GM12878 (cell line): ENCODE measurements at regions not wholly inside any gene's neighbourhood (a gene's known extent, or its start where the extent isn't known, plus 50 kb on each side); places are given as distances from the start of the nearest gene placed in this dataset.

ENCODE experiments used
- ATAC-seq: fragments of 200-7000 bp; cut with Tn5 transposase; 3 replicates; pipeline ENCODE4 v1.9.1; 2020; ENCODE audit warnings: mild to moderate bottlenecking, moderate library complexity
- BruUV-seq: library from RNA; stranded (reverse); fragments of 400-500 nt; replicated peaks from 2 replicates; lab custom pipeline; 2021; lab: Mats Ljungman, UMichigan
- CTCF ChIA-PET: fragments of 300-600 bp; sonication (Branson Sonifier 250); formaldehyde crosslinking; extraction: SDS; loops from one replicate; lab custom pipeline; 2021; ENCODE audit warnings: inconsistent platforms; lab: Yijun Ruan, JAX
- POLR2A ChIA-PET: fragments of 350-600 bp; formaldehyde crosslinking; extraction: SDS; loops from one replicate; lab custom pipeline; 2021; ENCODE audit warnings: inconsistent platforms; lab: Charles Lee
- RAD21 ChIA-PET: fragments of 300-600 bp; sonication (Branson Sonifier 250); formaldehyde crosslinking; loops from one replicate; lab custom pipeline; 2023; ENCODE audit warnings: antibody characterized with exemption; ENCODE audit not compliant: unreplicated experiment; lab: Charles Lee
- SMC1A ChIA-PET: fragments of 300-600 bp; sonication (Branson Sonifier 250); formaldehyde crosslinking; loops from one replicate; lab custom pipeline; 2023; ENCODE audit not compliant: unreplicated experiment, uncharacterized antibody; lab: Charles Lee
- DNase-seq: peaks from one replicate; pipeline ENCODE4 v3.0.0-alpha.2; 2011; ENCODE audit warnings: low read depth, low spot score
- FAIRE-seq: peaks from 3 replicates; lab custom pipeline; 2011; peaks lifted over from hg19 to GRCh38; lab: Jason Lieb, UNC
- H2AFZ ChIP-seq: 2 replicates; pipeline ENCODE4 v1.6.0; 2011; ENCODE audit warnings: low read depth, low read length, control low read depth; ENCODE audit not compliant: control insufficient read depth
- H3K27ac ChIP-seq: 2 replicates; pipeline ENCODE4 v1.5.1; 2011; ENCODE audit warnings: control low read depth; ENCODE audit not compliant: control insufficient read depth, insufficient read depth
- H3K27me3 ChIP-seq, 2 experiments: replicated peaks in 1 of 2; 2 replicates each; pipeline versions ENCODE4 v1.6.0 to v1.6.1; 2011; ENCODE audit warnings: low read length in 1 of 2; ENCODE audit not compliant: control insufficient read depth in 2 of 2, insufficient read depth in 2 of 2
- H3K36me3 ChIP-seq, 2 experiments: 2 replicates each; pipeline ENCODE4 v1.5.1; 2011; ENCODE audit warnings: low read length in 1 of 2; ENCODE audit not compliant: control insufficient read depth in 2 of 2, insufficient read depth in 2 of 2
- H3K4me1 ChIP-seq: 2 replicates; pipeline ENCODE4 v1.6.1; 2011; ENCODE audit warnings: mild to moderate bottlenecking, low read length, moderate library complexity, mixed read lengths; ENCODE audit not compliant: control insufficient read depth, insufficient read depth
- H3K4me2 ChIP-seq: 2 replicates; pipeline ENCODE4 v1.6.0; 2011; ENCODE audit warnings: control low read depth; ENCODE audit not compliant: control insufficient read depth, insufficient read depth
- H3K4me3 ChIP-seq: fragments of 200-600 bp; sonication (generic); 2 replicates; pipeline ENCODE4 v1.5.1; 2016
- H3K79me2 ChIP-seq: 2 replicates; pipeline ENCODE4 v1.6.0; 2011; ENCODE audit warnings: low read length; ENCODE audit not compliant: control insufficient read depth, insufficient read depth
- H3K9ac ChIP-seq: 2 replicates; pipeline ENCODE4 v1.8.0; 2011; ENCODE audit warnings: low read length, control low read depth, mixed read lengths; ENCODE audit not compliant: control insufficient read depth, insufficient read depth
- H3K9me3 ChIP-seq: replicated peaks from 3 replicates; pipeline ENCODE4 v1.5.1; 2011; ENCODE audit warnings: mild to moderate bottlenecking, low read length; ENCODE audit not compliant: control insufficient read depth, insufficient read depth
- H4K20me1 ChIP-seq: 2 replicates; pipeline ENCODE4 v1.6.0; 2011; ENCODE audit not compliant: control insufficient read depth, insufficient read depth
- CBX5 ChIP-seq: sonication (generic); IDR thresholded peaks from 2 replicates; pipeline ENCODE4 v1.6.1; 2016; ENCODE audit warnings: low read depth, moderate library complexity, mild to moderate bottlenecking, inconsistent platforms
- CTCF ChIP-seq, 3 experiments: IDR thresholded peaks in 2 of 3; conservative IDR thresholded peaks in 1 of 3; 2 replicates each; pipeline ENCODE4 v1.5.1; 2011; ENCODE audit warnings: low read depth in 3 of 3, low read length in 3 of 3, mild to moderate bottlenecking in 3 of 3, control low read depth in 2 of 3, moderate library complexity in 2 of 3, inconsistent platforms in 1 of 3, mixed read lengths in 1 of 3; ENCODE audit not compliant: control insufficient read depth in 2 of 3, insufficient read depth in 1 of 3; ENCODE audit errors: extremely low read depth in 1 of 3
- RELB ChIP-seq: fragments of 450-650 bp; IDR thresholded peaks from 2 replicates; pipeline ENCODE4 v1.6.1; 2017; ENCODE audit warnings: low read depth, mild to moderate bottlenecking, moderate library complexity
- REST ChIP-seq: IDR thresholded peaks from 2 replicates; pipeline ENCODE4 v1.6.1; 2012; ENCODE audit warnings: mild to moderate bottlenecking, low read depth, low read length
- USF2 ChIP-seq: IDR thresholded peaks from 2 replicates; pipeline ENCODE4 v1.6.1; 2011; ENCODE audit warnings: low read depth, low read length, improper control_type of control experiment, borderline replicate concordance
- ZNF592 ChIP-seq: fragments of 450-650 bp; IDR thresholded peaks from 2 replicates; pipeline ENCODE4 v1.6.1; 2017; ENCODE audit warnings: mild to moderate bottlenecking, moderate library complexity
- WGBS: methylation state at CpG from one replicate; pipeline ENCODE4 v1.1.6; 2016; ENCODE audit warnings: low lambda C conversion rate; ENCODE audit not compliant: insufficient replicate concordance, insufficient coverage; ENCODE audit errors: missing lambda C conversion rate; 5-methylcytosine and 5-hydroxymethylcytosine counted together
- in situ Hi-C: fragments of 300-500 bp; cut with MboI; formaldehyde crosslinking; loops from 9 replicates; pipeline ENCODE4 v1.14.3; 2018; ENCODE audit warnings: mixed read lengths
- intact Hi-C: fragments of 100-400 bp; cut with micrococcal nuclease; formaldehyde crosslinking; loops from one replicate; pipeline ENCODE4 v1.14.2; 2022; ENCODE audit not compliant: unreplicated experiment
- TF ChIP-seq, protein P1 (sequence below): fragments of 450-650 bp; IDR thresholded peaks from 2 replicates; pipeline ENCODE4 v1.6.1; 2017; ENCODE audit warnings: antibody characterized with exemption, mild to moderate bottlenecking, moderate library complexity

- intact Hi-C loops (no loop called here), in situ Hi-C loops (no loop called here)
- Histone ChIP-seq H3K36me3 (no peaks in the 10 kb centered on the region), H3K27me3 (no peaks in the 10 kb centered on the region), H3K4me3 (no peak overlapping the region), H2AFZ (no peak overlapping the region), H3K9me3 (no peaks in the 10 kb centered on the region), H3K27ac (no peak overlapping the region), H3K4me1 (no peaks in the 10 kb centered on the region), H3K9ac (no peak overlapping the region), H3K4me2 (no peak overlapping the region), H3K79me2 (no peaks in the 10 kb centered on the region), H4K20me1 (no peaks in the 10 kb centered on the region)
- FAIRE-seq = no peak
- ChIA-PET SMC1A (interaction anchor here (0.8 kb wide), 1 partner anchor 12 kb away, joined by 4 read pairs; no protein-coding TSS in a partner anchor), RAD21 (no interaction called here), CTCF (interaction anchor here (0.7 kb wide), 1 partner anchor 106 kb away, joined by 3 read pairs; no protein-coding TSS in a partner anchor), POLR2A (interaction anchor here (0.6 to 0.7 kb wide), 3 partner anchors 11 to 960 kb away, joined by 4 to 6 read pairs (median 4); no protein-coding TSS in a partner anchor)
- no TSS peak for BruUV-seq
- DNase-seq = no peak
- no peak for ATAC-seq
- WGBS = 0% methylated on average over 2 of the region's 2 CpGs
- TF ChIP-seq CTCF (IDR thresholded peaks at IDR 0.05 in 2 of 3, conservative IDR thresholded peaks at IDR 0.05 in 1 of 3; ENCODE audit: control insufficient read depth in 2 of 3, extremely low read depth in 1 of 3, insufficient read depth in 1 of 3, low read depth in 3 of 3, low read length in 3 of 3) (no peak), ZNF592 (no peak), REST (no peak), USF2 (no peak), RELB (no peak), CBX5 (no peak)
- TF ChIP-seq, protein P1, sequence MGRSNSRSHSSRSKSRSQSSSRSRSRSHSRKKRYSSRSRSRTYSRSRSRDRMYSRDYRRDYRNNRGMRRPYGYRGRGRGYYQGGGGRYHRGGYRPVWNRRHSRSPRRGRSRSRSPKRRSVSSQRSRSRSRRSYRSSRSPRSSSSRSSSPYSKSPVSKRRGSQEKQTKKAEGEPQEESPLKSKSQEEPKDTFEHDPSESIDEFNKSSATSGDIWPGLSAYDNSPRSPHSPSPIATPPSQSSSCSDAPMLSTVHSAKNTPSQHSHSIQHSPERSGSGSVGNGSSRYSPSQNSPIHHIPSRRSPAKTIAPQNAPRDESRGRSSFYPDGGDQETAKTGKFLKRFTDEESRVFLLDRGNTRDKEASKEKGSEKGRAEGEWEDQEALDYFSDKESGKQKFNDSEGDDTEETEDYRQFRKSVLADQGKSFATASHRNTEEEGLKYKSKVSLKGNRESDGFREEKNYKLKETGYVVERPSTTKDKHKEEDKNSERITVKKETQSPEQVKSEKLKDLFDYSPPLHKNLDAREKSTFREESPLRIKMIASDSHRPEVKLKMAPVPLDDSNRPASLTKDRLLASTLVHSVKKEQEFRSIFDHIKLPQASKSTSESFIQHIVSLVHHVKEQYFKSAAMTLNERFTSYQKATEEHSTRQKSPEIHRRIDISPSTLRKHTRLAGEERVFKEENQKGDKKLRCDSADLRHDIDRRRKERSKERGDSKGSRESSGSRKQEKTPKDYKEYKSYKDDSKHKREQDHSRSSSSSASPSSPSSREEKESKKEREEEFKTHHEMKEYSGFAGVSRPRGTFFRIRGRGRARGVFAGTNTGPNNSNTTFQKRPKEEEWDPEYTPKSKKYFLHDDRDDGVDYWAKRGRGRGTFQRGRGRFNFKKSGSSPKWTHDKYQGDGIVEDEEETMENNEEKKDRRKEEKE = no peak
Observed at GRCh38 chr5:155838394-155838793, 488.6 kb upstream of the SGCD start.
